Central memory CD8-positive, alpha-beta T cell (primary cell): ENCODE measurements at regions not wholly inside any gene's neighbourhood (a gene's known extent, or its start where the extent isn't known, plus 50 kb on each side); places are given as distances from the start of the nearest gene placed in this dataset.

Experiments
- ATAC-seq: fragments of 150-1000 bp; cut with Tn5 transposase; replicated peaks from 2 replicates; pipeline ENCODE4 v1.10.0; 2022; ENCODE audit warnings: mild to moderate bottlenecking, moderate FRiP score, moderate number of reproducible peaks; ENCODE audit not compliant: poor library complexity, severe bottlenecking; ENCODE audit errors: extremely low read depth
- DNase-seq, 2 donors: peaks; one replicate each; pipeline ENCODE4 v3.0.0; 2021; ENCODE audit warnings: low spot score in 2 of 2
- H3K27ac Mint-ChIP-seq: one replicate; pipeline ENCODE4 v1.8.0; 2022; ENCODE audit warnings: low read depth, mild to moderate bottlenecking, moderate library complexity, mixed read lengths
- H3K27me3 Mint-ChIP-seq: one replicate; pipeline ENCODE4 v1.8.0; 2022; ENCODE audit warnings: mixed read lengths
- H3K36me3 Mint-ChIP-seq: one replicate; pipeline ENCODE4 v1.8.0; 2022; ENCODE audit warnings: mild to moderate bottlenecking, moderate library complexity, mixed read lengths; ENCODE audit not compliant: insufficient read depth
- H3K4me1 Mint-ChIP-seq: one replicate; pipeline ENCODE4 v1.8.0; 2022; ENCODE audit warnings: mixed read lengths
- H3K4me3 Mint-ChIP-seq: one replicate; pipeline ENCODE4 v1.8.0; 2022; ENCODE audit warnings: mild to moderate bottlenecking, moderate library complexity, mixed read lengths
- H3K9me3 Mint-ChIP-seq: one replicate; pipeline ENCODE4 v1.8.0; 2022; ENCODE audit warnings: mixed read lengths

- peaks cover 11% of the 10 kb centered on the region for H3K9me3 Mint-ChIP-seq
- no peak overlapping the region for H3K27ac Mint-ChIP-seq
- H3K4me3 Mint-ChIP-seq = no peak overlapping the region
- H3K4me1 Mint-ChIP-seq = no peaks in the 10 kb centered on the region
- no peak for ATAC-seq
- peaks cover 1% of the 10 kb centered on the region for H3K36me3 Mint-ChIP-seq
- H3K27me3 Mint-ChIP-seq = no peaks in the 10 kb centered on the region
- no peak for DNase-seq
Observed at GRCh38 chr7:22651534-22652243, 75.3 kb upstream of the IL6 start.

- no peaks in the 10 kb centered on the region for H3K4me1 Mint-ChIP-seq
- no peak overlapping the region for H3K27ac Mint-ChIP-seq
- H3K9me3 Mint-ChIP-seq = peaks cover 11% of the 10 kb centered on the region
- DNase-seq (no peak), ATAC-seq (no peak)
- no peak overlapping the region for H3K4me3 Mint-ChIP-seq
- no peaks in the 10 kb centered on the region for H3K27me3 Mint-ChIP-seq
- peaks cover 3% of the 10 kb centered on the region for H3K36me3 Mint-ChIP-seq
Observed at GRCh38 chr7:22651036-22651435, 76.0 kb upstream of the IL6 start.

GRCh38 chr7:22649686-22650085 lies 77.3 kb upstream of the IL6 start:
- Mint-ChIP-seq H3K9me3 (peaks cover 16% of the 10 kb centered on the region), H3K4me1 (no peaks in the 10 kb centered on the region), H3K4me3 (no peak overlapping the region), H3K36me3 (peaks cover 3% of the 10 kb centered on the region), H3K27ac (no peak overlapping the region), H3K27me3 (no peaks in the 10 kb centered on the region)
- DNase-seq (no peak), ATAC-seq (no peak)

GRCh38 chr7:22647451-22648257 lies 79.3 kb upstream of the IL6 start:
- Mint-ChIP-seq H3K4me3 (no peak overlapping the region), H3K36me3 (peaks cover 3% of the 10 kb centered on the region), H3K27ac (no peak overlapping the region), H3K9me3 (peaks cover 24% of the 10 kb centered on the region), H3K4me1 (no peaks in the 10 kb centered on the region), H3K27me3 (peaks cover 9% of the 10 kb centered on the region)
- ATAC-seq = no peak
- no peak for DNase-seq

- Mint-ChIP-seq H3K27ac (no peak overlapping the region), H3K36me3 (peaks cover 4% of the 10 kb centered on the region), H3K4me1 (no peaks in the 10 kb centered on the region), H3K4me3 (no peak overlapping the region), H3K9me3 (peaks cover 24% of the 10 kb centered on the region), H3K27me3 (peaks cover 21% of the 10 kb centered on the region)
- DNase-seq (no peak), ATAC-seq (no peak)
Observed at GRCh38 chr7:22645418-22646181, 81.4 kb upstream of the IL6 start.

- H3K4me1 Mint-ChIP-seq = no peaks in the 10 kb centered on the region
- peaks cover 13% of the 10 kb centered on the region for H3K9me3 Mint-ChIP-seq
- H3K4me3 Mint-ChIP-seq = no peak overlapping the region
- no peak for ATAC-seq
- no peak for DNase-seq
- no peak overlapping the region for H3K27ac Mint-ChIP-seq
- peaks cover 3% of the 10 kb centered on the region for H3K36me3 Mint-ChIP-seq
- H3K27me3 Mint-ChIP-seq = peaks cover 30% of the 10 kb centered on the region
Observed at GRCh38 chr7:22642454-22642853, 84.5 kb upstream of the IL6 start.

- Mint-ChIP-seq H3K27ac (no peak overlapping the region), H3K36me3 (peaks cover 1% of the 10 kb centered on the region), H3K4me3 (no peak overlapping the region), H3K9me3 (peaks cover 8% of the 10 kb centered on the region), H3K27me3 (peaks cover 30% of the 10 kb centered on the region), H3K4me1 (no peaks in the 10 kb centered on the region)
- no peak for ATAC-seq
- no peak for DNase-seq
Observed at GRCh38 chr7:22640269-22640668, 86.7 kb upstream of the IL6 start.

GRCh38 chr7:22639396-22639795 lies 87.6 kb upstream of the IL6 start:
- no peaks in the 10 kb centered on the region for H3K4me1 Mint-ChIP-seq
- DNase-seq (no peak), ATAC-seq (no peak)
- H3K27me3 Mint-ChIP-seq = peaks cover 38% of the 10 kb centered on the region
- peaks cover 8% of the 10 kb centered on the region for H3K9me3 Mint-ChIP-seq
- peaks cover 1% of the 10 kb centered on the region for H3K36me3 Mint-ChIP-seq
- no peak overlapping the region for H3K4me3 Mint-ChIP-seq
- H3K27ac Mint-ChIP-seq = no peak overlapping the region

- no peak for ATAC-seq
- Mint-ChIP-seq H3K36me3 (no peaks in the 10 kb centered on the region), H3K27ac (no peak overlapping the region), H3K27me3 (peaks cover 42% of the 10 kb centered on the region), H3K4me1 (no peaks in the 10 kb centered on the region), H3K4me3 (no peak overlapping the region), H3K9me3 (no peaks in the 10 kb centered on the region)
- no peak for DNase-seq
Observed at GRCh38 chr7:22635349-22635748, 91.7 kb upstream of the IL6 start.

- Mint-ChIP-seq H3K27ac (no peak overlapping the region), H3K36me3 (no peaks in the 10 kb centered on the region), H3K9me3 (no peaks in the 10 kb centered on the region), H3K27me3 (peaks cover 33% of the 10 kb centered on the region), H3K4me3 (no peak overlapping the region), H3K4me1 (no peaks in the 10 kb centered on the region)
- ATAC-seq (no peak), DNase-seq (no peak)
Observed at GRCh38 chr7:22633954-22634474, 93.0 kb upstream of the IL6 start.

GRCh38 chr7:22633286-22633953 lies 93.6 kb upstream of the IL6 start:
- H3K27me3 Mint-ChIP-seq = peaks cover 33% of the 10 kb centered on the region
- H3K4me3 Mint-ChIP-seq = no peak overlapping the region
- ATAC-seq (no peak), DNase-seq (no peak)
- H3K36me3 Mint-ChIP-seq = peaks cover under 1% of the 10 kb centered on the region
- no peak overlapping the region for H3K27ac Mint-ChIP-seq
- no peaks in the 10 kb centered on the region for H3K9me3 Mint-ChIP-seq
- no peaks in the 10 kb centered on the region for H3K4me1 Mint-ChIP-seq

GRCh38 chr7:22632674-22633073 lies 94.3 kb upstream of the IL6 start:
- no peak for DNase-seq
- Mint-ChIP-seq H3K27me3 (peaks cover 33% of the 10 kb centered on the region), H3K9me3 (no peaks in the 10 kb centered on the region), H3K36me3 (peaks cover 2% of the 10 kb centered on the region), H3K4me3 (no peak overlapping the region), H3K4me1 (no peaks in the 10 kb centered on the region), H3K27ac (no peak overlapping the region)
- no peak for ATAC-seq
